A673 (cell line): ENCODE measurements at regions not wholly inside any gene's neighbourhood (a gene's known extent, or its start where the extent isn't known, plus 50 kb on each side); places are given as distances from the start of the nearest gene placed in this dataset.
"Not testable (repeated sequence)": the region's sequence is repeated elsewhere in the genome, so short reads cannot be mapped to it uniquely, and the experiment has no call there.

Experiments used
- BruUV-seq: library from RNA; stranded (reverse); fragments of 400-500 nt; replicated peaks from 2 replicates; lab custom pipeline; 2021; lab: Mats Ljungman, UMichigan
- CTCF ChIA-PET: fragments of 300-600 bp; sonication (Branson Sonifier 250); formaldehyde crosslinking; loops from one replicate; lab custom pipeline; 2022; ENCODE audit warnings: antibody characterized with exemption; lab: Charles Lee
- POLR2A ChIA-PET: fragments of 300-600 bp; sonication (Branson Sonifier 250); formaldehyde crosslinking; loops from one replicate; lab custom pipeline; 2022; ENCODE audit warnings: antibody characterized with exemption; ENCODE audit not compliant: low non-redundant PET; lab: Charles Lee
- DNase-seq: peaks from one replicate; pipeline ENCODE4 v3.0.0-alpha.2; 2015; ENCODE audit warnings: low spot score
- H3K27ac ChIP-seq: fragments of 200-600 bp; sonication (generic); 2 replicates; pipeline ENCODE4 v1.5.1; 2016; ENCODE audit warnings: mixed run types, low read depth, mild to moderate bottlenecking, mixed read lengths, antibody characterized with exemption, low read length; ENCODE audit not compliant: poor library complexity, severe bottlenecking
- H3K27me3 ChIP-seq: fragments of 200-600 bp; sonication (generic); replicated peaks from 2 replicates; pipeline ENCODE4 v1.6.1; 2017; ENCODE audit warnings: mixed run types, low read depth, mild to moderate bottlenecking, mixed read lengths, antibody characterized with exemption, low read length; ENCODE audit not compliant: insufficient read depth, poor library complexity
- H3K36me3 ChIP-seq: fragments of 200-600 bp; sonication (generic); 2 replicates; pipeline ENCODE4 v1.6.1; 2016; ENCODE audit warnings: mixed run types, mild to moderate bottlenecking, mixed read lengths, antibody characterized with exemption, low read length; ENCODE audit not compliant: insufficient read depth, poor library complexity, severe bottlenecking
- H3K4me1 ChIP-seq: fragments of 200-600 bp; sonication (generic); 2 replicates; pipeline ENCODE4 v1.6.1; 2017; ENCODE audit warnings: mixed run types, mild to moderate bottlenecking, mixed read lengths, antibody characterized with exemption, low read length; ENCODE audit not compliant: insufficient read depth, poor library complexity, severe bottlenecking
- H3K4me3 ChIP-seq: fragments of 200-600 bp; sonication (generic); 2 replicates; pipeline ENCODE4 v1.5.1; 2016; ENCODE audit warnings: low read depth, mixed run types, mild to moderate bottlenecking, mixed read lengths, low read length; ENCODE audit not compliant: poor library complexity, severe bottlenecking
- H3K9me3 ChIP-seq: fragments of 200-600 bp; sonication (generic); 2 replicates; pipeline ENCODE4 v1.6.1; 2016; ENCODE audit warnings: mixed run types, low read depth, mild to moderate bottlenecking, mixed read lengths, antibody characterized with exemption, low read length; ENCODE audit not compliant: poor library complexity, severe bottlenecking
- EZH2 ChIP-seq: fragments of 200-600 bp; sonication (generic); IDR thresholded peaks from 2 replicates; pipeline ENCODE4 v1.6.1; 2017; ENCODE audit warnings: borderline replicate concordance, low read depth, mild to moderate bottlenecking, mixed read lengths, antibody characterized with exemption, low read length; ENCODE audit not compliant: poor library complexity, severe bottlenecking
- intact Hi-C: fragments of 100-400 bp; cut with micrococcal nuclease; formaldehyde crosslinking; loops from one replicate; pipeline ENCODE4 v1.10.0; 2022; ENCODE audit not compliant: unreplicated experiment
- TF ChIP-seq, protein P1 (sequence below): fragments of 300-800, 200-600 bp; sonication (generic); conservative IDR thresholded peaks from 2 replicates; pipeline ENCODE4 v1.5.1; 2017; ENCODE audit warnings: low read depth, mild to moderate bottlenecking, antibody characterized with exemption, low read length, moderate library complexity, mixed read lengths

DNA sequence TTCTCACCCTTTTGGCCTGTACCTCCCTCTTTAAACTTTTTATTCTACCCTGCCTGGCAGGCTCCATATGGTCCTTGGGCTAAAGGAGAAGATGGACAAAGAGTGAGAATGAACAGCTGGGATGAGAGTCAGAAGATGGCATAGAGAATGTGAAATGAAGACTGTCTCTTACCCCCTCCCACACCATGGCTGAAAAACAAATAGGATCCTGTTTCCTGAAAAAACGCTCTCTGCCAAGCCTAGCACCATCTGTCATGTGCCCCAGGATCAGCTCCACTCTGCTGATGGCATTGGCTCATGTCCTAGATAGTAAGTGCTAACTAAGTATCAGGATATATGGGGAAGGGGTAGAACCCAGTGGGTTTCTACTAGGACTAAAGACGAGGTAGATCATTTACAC is 238.6 kb downstream of the MEX3B start:
- TF ChIP-seq, protein P1, sequence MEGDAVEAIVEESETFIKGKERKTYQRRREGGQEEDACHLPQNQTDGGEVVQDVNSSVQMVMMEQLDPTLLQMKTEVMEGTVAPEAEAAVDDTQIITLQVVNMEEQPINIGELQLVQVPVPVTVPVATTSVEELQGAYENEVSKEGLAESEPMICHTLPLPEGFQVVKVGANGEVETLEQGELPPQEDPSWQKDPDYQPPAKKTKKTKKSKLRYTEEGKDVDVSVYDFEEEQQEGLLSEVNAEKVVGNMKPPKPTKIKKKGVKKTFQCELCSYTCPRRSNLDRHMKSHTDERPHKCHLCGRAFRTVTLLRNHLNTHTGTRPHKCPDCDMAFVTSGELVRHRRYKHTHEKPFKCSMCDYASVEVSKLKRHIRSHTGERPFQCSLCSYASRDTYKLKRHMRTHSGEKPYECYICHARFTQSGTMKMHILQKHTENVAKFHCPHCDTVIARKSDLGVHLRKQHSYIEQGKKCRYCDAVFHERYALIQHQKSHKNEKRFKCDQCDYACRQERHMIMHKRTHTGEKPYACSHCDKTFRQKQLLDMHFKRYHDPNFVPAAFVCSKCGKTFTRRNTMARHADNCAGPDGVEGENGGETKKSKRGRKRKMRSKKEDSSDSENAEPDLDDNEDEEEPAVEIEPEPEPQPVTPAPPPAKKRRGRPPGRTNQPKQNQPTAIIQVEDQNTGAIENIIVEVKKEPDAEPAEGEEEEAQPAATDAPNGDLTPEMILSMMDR: no peak
- no peak for TF ChIP-seq EZH2
- POLR2A ChIA-PET: no interaction called here
- no peak for DNase-seq
- Histone ChIP-seq H3K4me3 (no peak overlapping the region), H3K36me3 (no peaks in the 10 kb centered on the region), H3K27ac (no peak overlapping the region), H3K4me1 (no peaks in the 10 kb centered on the region), H3K9me3 (no peaks in the 10 kb centered on the region), H3K27me3 (no peaks in the 10 kb centered on the region)
- CTCF ChIA-PET: no interaction called here
- intact Hi-C loops: loop anchor here (5.0 kb wide), 1 partner anchor 325 kb away; no protein-coding TSS in a partner anchor
- BruUV-seq: no TSS peak

GRCh38 chr15:81795899-81796298 is 249.9 kb downstream of the MEX3B start:
- TF ChIP-seq EZH2: no peak
- TF ChIP-seq, protein P1: no peak
- H3K27me3 ChIP-seq: no peaks in the 10 kb centered on the region
- ChIA-PET CTCF (no interaction called here), POLR2A (no interaction called here)
- H3K36me3 ChIP-seq: no peaks in the 10 kb centered on the region
- no peaks in the 10 kb centered on the region for H3K9me3 ChIP-seq
- no peak overlapping the region for H3K4me3 ChIP-seq
- no peak overlapping the region for H3K27ac ChIP-seq
- DNase-seq: no peak
- no TSS peak for BruUV-seq
- H3K4me1 ChIP-seq: no peaks in the 10 kb centered on the region
- intact Hi-C loops: no loop called here

DNA sequence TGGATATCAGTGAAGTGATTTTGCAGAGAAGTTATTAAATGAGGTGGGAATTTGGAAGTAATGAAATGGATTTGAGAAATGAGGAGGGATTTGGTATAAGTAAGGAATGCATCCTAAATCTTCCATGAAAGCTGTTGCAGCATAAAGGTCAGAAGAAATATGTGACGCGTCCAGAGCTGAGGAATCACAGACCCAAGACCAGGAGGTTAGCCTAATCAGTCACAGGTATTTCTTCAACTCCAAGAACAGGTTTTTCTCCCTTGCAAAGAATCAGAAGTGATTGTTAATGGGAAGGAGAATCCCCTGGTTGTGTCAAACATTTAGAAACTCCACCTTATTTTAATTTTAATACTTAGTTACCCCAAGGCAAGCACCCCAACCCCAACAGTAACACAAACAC is 253.2 kb downstream of the MEX3B start:
- H3K9me3 ChIP-seq: no peaks in the 10 kb centered on the region
- TF ChIP-seq EZH2: no peak
- TF ChIP-seq, protein P1: no peak
- peaks cover 3% of the 10 kb centered on the region for H3K27me3 ChIP-seq
- no TSS peak for BruUV-seq
- intact Hi-C loops: no loop called here
- H3K4me1 ChIP-seq: no peaks in the 10 kb centered on the region
- CTCF ChIA-PET: no interaction called here
- POLR2A ChIA-PET: no interaction called here
- no peak overlapping the region for H3K4me3 ChIP-seq
- DNase-seq: no peak
- no peaks in the 10 kb centered on the region for H3K36me3 ChIP-seq
- H3K27ac ChIP-seq: no peak overlapping the region

DNA sequence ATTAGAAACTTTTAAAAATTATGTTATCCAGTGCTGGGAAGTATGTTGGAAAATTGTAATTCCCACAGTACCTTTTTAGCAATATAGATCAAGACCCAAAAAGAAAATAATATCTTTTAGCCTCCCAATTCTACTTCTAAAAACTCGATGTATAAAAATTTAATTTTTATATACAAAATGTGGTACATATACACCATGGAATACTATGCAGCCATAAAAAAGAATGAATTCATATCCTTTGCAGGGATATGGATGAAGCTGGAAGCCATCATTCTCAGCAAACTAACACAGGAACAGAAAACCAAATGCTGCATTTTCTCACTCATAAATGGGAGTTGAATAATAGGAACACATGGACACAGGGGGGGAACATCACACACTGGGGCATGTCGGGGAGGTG is 254.5 kb downstream of the MEX3B start:
- H3K4me3 ChIP-seq, H3K9me3 ChIP-seq, BruUV-seq, intact Hi-C loops, POLR2A ChIA-PET, H3K36me3 ChIP-seq, H3K4me1 ChIP-seq, CTCF ChIA-PET, H3K27me3 ChIP-seq, H3K27ac ChIP-seq, DNase-seq: not testable (repeated sequence)
